IMR-90 (cell line): ENCODE measurements at regions not wholly inside any gene's neighbourhood (a gene's known extent, or its start where the extent isn't known, plus 50 kb on each side); places are given as distances from the start of the nearest gene placed in this dataset.

Experiments used
- ATAC-seq: fragments of 200-7000 bp; cut with Tn5 transposase; 2 replicates; pipeline ENCODE4 v1.9.1; 2020; ENCODE audit warnings: low read depth, mild to moderate bottlenecking, moderate library complexity
- BruUV-seq: library from RNA; stranded (reverse); fragments of 400-500 nt; replicated peaks from 2 replicates; lab custom pipeline; 2021; lab: Mats Ljungman, UMichigan
- CTCF ChIA-PET: fragments of 300-600 bp; formaldehyde crosslinking; extraction: SDS; loops from one replicate; lab custom pipeline; 2021; ENCODE audit warnings: antibody characterized with exemption; lab: Yijun Ruan, JAX
- POLR2A ChIA-PET: fragments of 300-600 bp; sonication (Branson Sonifier 250); formaldehyde crosslinking; loops from one replicate; lab custom pipeline; 2022; ENCODE audit warnings: antibody characterized with exemption; ENCODE audit not compliant: unreplicated experiment; lab: Charles Lee
- DNase-seq: peaks from one replicate; pipeline ENCODE4 v3.0.0; 2013
- H2AFZ ChIP-seq: replicated peaks from 2 replicates; pipeline ENCODE3; 2013; ENCODE audit warnings: low read length, mild to moderate bottlenecking; ENCODE audit not compliant: poor library complexity
- H2AK5ac ChIP-seq: 2 replicates; pipeline ENCODE4 v1.6.1; 2013; ENCODE audit warnings: low read depth, low read length, inconsistent platforms
- H2AK9ac ChIP-seq: replicated peaks from 2 replicates; pipeline ENCODE3; 2013; ENCODE audit warnings: mild to moderate bottlenecking, low read depth, low read length, moderate library complexity; ENCODE audit not compliant: poor library complexity
- H2BK120ac ChIP-seq: 2 replicates; pipeline ENCODE4 v1.6.1; 2013; ENCODE audit warnings: low read depth, low read length, inconsistent platforms
- H2BK15ac ChIP-seq: 3 replicates; pipeline ENCODE4 v1.6.1; 2013; ENCODE audit warnings: low read depth, low read length, inconsistent platforms
- H2BK20ac ChIP-seq: 2 replicates; pipeline ENCODE4 v1.6.1; 2013; ENCODE audit warnings: low read depth, mild to moderate bottlenecking, inconsistent platforms, low read length, moderate library complexity
- H2BK5ac ChIP-seq: 2 replicates; pipeline ENCODE4 v1.6.1; 2013; ENCODE audit warnings: mild to moderate bottlenecking, low read depth, low read length, inconsistent platforms; ENCODE audit not compliant: poor library complexity, severe bottlenecking
- H3K14ac ChIP-seq: replicated peaks from 2 replicates; pipeline ENCODE4 v1.6.1; 2013; ENCODE audit warnings: low read depth, low read length, inconsistent platforms
- H3K18ac ChIP-seq: 2 replicates; pipeline ENCODE4 v1.6.1; 2013; ENCODE audit warnings: low read depth, low read length, control low read depth
- H3K23ac ChIP-seq: 2 replicates; pipeline ENCODE4 v1.6.1; 2013; ENCODE audit warnings: low read depth, low read length, inconsistent platforms
- H3K27ac ChIP-seq: 2 replicates; pipeline ENCODE4 v1.5.1; 2013; ENCODE audit warnings: mild to moderate bottlenecking, control low read depth, low read length; ENCODE audit not compliant: insufficient read depth
- H3K27me3 ChIP-seq: 2 replicates; pipeline ENCODE4 v1.6.1; 2013; ENCODE audit warnings: low read length; ENCODE audit not compliant: control insufficient read depth, insufficient read depth
- H3K36me3 ChIP-seq: 2 replicates; pipeline ENCODE4 v1.6.1; 2013; ENCODE audit warnings: low read length, mixed read lengths; ENCODE audit not compliant: control insufficient read depth, insufficient read depth
- H3K4ac ChIP-seq: 2 replicates; pipeline ENCODE4 v1.6.1; 2013; ENCODE audit warnings: low read depth, low read length, inconsistent platforms
- H3K4me1 ChIP-seq: 2 replicates; pipeline ENCODE4 v1.6.1; 2013; ENCODE audit warnings: low read length, mixed read lengths; ENCODE audit not compliant: control insufficient read depth, insufficient read depth
- H3K4me2 ChIP-seq: 2 replicates; pipeline ENCODE4 v1.6.1; 2013; ENCODE audit warnings: low read depth, mild to moderate bottlenecking, control low read depth, low read length, moderate library complexity
- H3K4me3 ChIP-seq: 2 replicates; pipeline ENCODE4 v1.5.1; 2013; ENCODE audit warnings: low read depth, mild to moderate bottlenecking, control low read depth, low read length, moderate library complexity; ENCODE audit not compliant: insufficient read depth
- H3K56ac ChIP-seq: 2 replicates; pipeline ENCODE4 v1.6.1; 2013; ENCODE audit warnings: low read length, inconsistent platforms; ENCODE audit not compliant: insufficient read depth; ENCODE audit errors: extremely low read depth
- H3K79me1 ChIP-seq, 2 experiments: 2 replicates each; pipeline ENCODE4 v1.6.1; 2013; ENCODE audit warnings: low read length in 2 of 2, inconsistent platforms in 1 of 2, low read depth in 1 of 2
- H3K9ac ChIP-seq: 2 replicates; pipeline ENCODE4 v1.6.1; 2013; ENCODE audit warnings: low read depth, low read length, control low read depth
- H3K9me1 ChIP-seq: 2 replicates; pipeline ENCODE4 v1.6.1; 2013; ENCODE audit warnings: low read length, inconsistent platforms; ENCODE audit not compliant: insufficient read depth
- H3K9me3 ChIP-seq: 2 replicates; pipeline ENCODE4 v1.6.1; 2013; ENCODE audit warnings: low read length; ENCODE audit not compliant: control insufficient read depth, insufficient read depth
- H4K20me1 ChIP-seq: 2 replicates; pipeline ENCODE4 v1.6.1; 2013; ENCODE audit warnings: low read length, inconsistent platforms; ENCODE audit not compliant: insufficient read depth
- H4K5ac ChIP-seq: 2 replicates; pipeline ENCODE4 v1.6.1; 2013; ENCODE audit warnings: mild to moderate bottlenecking, low read depth, low read length, control low read depth
- H4K8ac ChIP-seq, 2 experiments: 2 replicates each; pipeline ENCODE4 v1.6.1; 2013; ENCODE audit warnings: low read depth in 2 of 2, low read length in 2 of 2, control low read depth in 1 of 2, inconsistent platforms in 1 of 2
- H4K91ac ChIP-seq: 2 replicates; pipeline ENCODE4 v1.6.1; 2013; ENCODE audit warnings: low read depth, low read length, inconsistent platforms; ENCODE audit not compliant: insufficient read depth
- BHLHE40 ChIP-seq: fragments of 150-350 bp; IDR thresholded peaks from 2 replicates; pipeline ENCODE4 v1.6.1; 2016; ENCODE audit warnings: mild to moderate bottlenecking, low read depth, low read length
- CHD1 ChIP-seq: IDR thresholded peaks from 2 replicates; pipeline ENCODE4 v1.6.1; 2012; ENCODE audit warnings: low read depth, low read length, improper control_type of control experiment
- FOS ChIP-seq: fragments of 150-350 bp; IDR thresholded peaks from 2 replicates; pipeline ENCODE4 v1.6.1; 2016; ENCODE audit warnings: low read depth, low read length
- MAZ ChIP-seq: IDR thresholded peaks from 2 replicates; pipeline ENCODE4 v1.6.1; 2012; ENCODE audit warnings: low read depth, mild to moderate bottlenecking, low read length, improper control_type of control experiment, moderate library complexity, borderline replicate concordance
- NFE2L2 ChIP-seq: fragments of 150-350 bp; IDR thresholded peaks from 2 replicates; pipeline ENCODE4 v1.6.1; 2016; ENCODE audit warnings: low read depth, mild to moderate bottlenecking, low read length
- POLR2A ChIP-seq: IDR thresholded peaks from 2 replicates; pipeline ENCODE4 v1.6.1; 2012; ENCODE audit warnings: mild to moderate bottlenecking, low read depth, low read length
- RAD21 ChIP-seq: IDR thresholded peaks from 2 replicates; pipeline ENCODE4 v1.6.1; 2012; ENCODE audit warnings: low read length, improper control_type of control experiment
- RFX5 ChIP-seq: IDR thresholded peaks from 2 replicates; pipeline ENCODE4 v1.8.0; 2012; ENCODE audit warnings: low read depth, mild to moderate bottlenecking, low read length, moderate library complexity
- SMC3 ChIP-seq: fragments of 150-350 bp; IDR thresholded peaks from 2 replicates; pipeline ENCODE4 v1.6.1; 2016; ENCODE audit warnings: low read depth, mild to moderate bottlenecking, antibody characterized with exemption, low read length, moderate library complexity
- USF2 ChIP-seq: fragments of 150-350 bp; IDR thresholded peaks from 2 replicates; pipeline ENCODE4 v1.6.1; 2017; ENCODE audit warnings: mild to moderate bottlenecking, antibody characterized with exemption, low read length, low read depth
- WGBS, 2 experiments: methylation state at CpG; one replicate each; pipeline versions ENCODE4 v1.1.5 to v1.1.7; 2013; ENCODE audit warnings: missing lambda C conversion rate in 2 of 2; ENCODE audit not compliant: insufficient read length in 1 of 2; ENCODE audit errors: extremely low coverage in 2 of 2; 5-methylcytosine and 5-hydroxymethylcytosine counted together
- dilution Hi-C: fragments of 300-500 bp; cut with HindIII; formaldehyde crosslinking; loops from one replicate; pipeline ENCODE4 v1.14.3; 2018; ENCODE audit warnings: low sequenced_read_pairs; ENCODE audit not compliant: unreplicated experiment
- in situ Hi-C: fragments of 300-500 bp; cut with MboI; formaldehyde crosslinking; loops from 3 replicates; pipeline ENCODE4 v1.14.3; 2019; ENCODE audit warnings: low sequenced_read_pairs, inconsistent platforms, mixed read lengths
- intact Hi-C: fragments of 100-400 bp; cut with micrococcal nuclease; formaldehyde crosslinking; loops from 2 replicates; pipeline ENCODE4 v1.10.0; 2022
- TF ChIP-seq, protein P1 (sequence below): fragments of 150-350 bp; IDR thresholded peaks from 2 replicates; pipeline ENCODE4 v1.6.1; 2016; ENCODE audit warnings: low read depth, mild to moderate bottlenecking, low read length, moderate library complexity, borderline replicate concordance
- TF ChIP-seq, protein P2 (sequence below): conservative IDR thresholded peaks from 2 replicates; pipeline ENCODE4 v1.5.1; 2012; ENCODE audit warnings: mild to moderate bottlenecking, low read depth, low read length, improper control_type of control experiment

- H3K56ac ChIP-seq = no peak overlapping the region
- no peaks in the 10 kb centered on the region for H3K36me3 ChIP-seq
- no peak overlapping the region for H3K4me3 ChIP-seq
- no peaks in the 10 kb centered on the region for H3K79me1 ChIP-seq
- H2BK20ac ChIP-seq = no peak overlapping the region
- DNase-seq (no peak), ATAC-seq (no peak)
- no peak for TF ChIP-seq BHLHE40
- no peak for TF ChIP-seq USF2
- TF ChIP-seq, protein P1, sequence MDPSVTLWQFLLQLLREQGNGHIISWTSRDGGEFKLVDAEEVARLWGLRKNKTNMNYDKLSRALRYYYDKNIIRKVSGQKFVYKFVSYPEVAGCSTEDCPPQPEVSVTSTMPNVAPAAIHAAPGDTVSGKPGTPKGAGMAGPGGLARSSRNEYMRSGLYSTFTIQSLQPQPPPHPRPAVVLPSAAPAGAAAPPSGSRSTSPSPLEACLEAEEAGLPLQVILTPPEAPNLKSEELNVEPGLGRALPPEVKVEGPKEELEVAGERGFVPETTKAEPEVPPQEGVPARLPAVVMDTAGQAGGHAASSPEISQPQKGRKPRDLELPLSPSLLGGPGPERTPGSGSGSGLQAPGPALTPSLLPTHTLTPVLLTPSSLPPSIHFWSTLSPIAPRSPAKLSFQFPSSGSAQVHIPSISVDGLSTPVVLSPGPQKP = no peak
- no peak for TF ChIP-seq POLR2A
- no peak for TF ChIP-seq RFX5
- no peak for TF ChIP-seq FOS
- no peak for TF ChIP-seq MAZ
- no peak for TF ChIP-seq CHD1
- no peak for TF ChIP-seq RAD21
- no peak for TF ChIP-seq SMC3
- TF ChIP-seq, protein P2, sequence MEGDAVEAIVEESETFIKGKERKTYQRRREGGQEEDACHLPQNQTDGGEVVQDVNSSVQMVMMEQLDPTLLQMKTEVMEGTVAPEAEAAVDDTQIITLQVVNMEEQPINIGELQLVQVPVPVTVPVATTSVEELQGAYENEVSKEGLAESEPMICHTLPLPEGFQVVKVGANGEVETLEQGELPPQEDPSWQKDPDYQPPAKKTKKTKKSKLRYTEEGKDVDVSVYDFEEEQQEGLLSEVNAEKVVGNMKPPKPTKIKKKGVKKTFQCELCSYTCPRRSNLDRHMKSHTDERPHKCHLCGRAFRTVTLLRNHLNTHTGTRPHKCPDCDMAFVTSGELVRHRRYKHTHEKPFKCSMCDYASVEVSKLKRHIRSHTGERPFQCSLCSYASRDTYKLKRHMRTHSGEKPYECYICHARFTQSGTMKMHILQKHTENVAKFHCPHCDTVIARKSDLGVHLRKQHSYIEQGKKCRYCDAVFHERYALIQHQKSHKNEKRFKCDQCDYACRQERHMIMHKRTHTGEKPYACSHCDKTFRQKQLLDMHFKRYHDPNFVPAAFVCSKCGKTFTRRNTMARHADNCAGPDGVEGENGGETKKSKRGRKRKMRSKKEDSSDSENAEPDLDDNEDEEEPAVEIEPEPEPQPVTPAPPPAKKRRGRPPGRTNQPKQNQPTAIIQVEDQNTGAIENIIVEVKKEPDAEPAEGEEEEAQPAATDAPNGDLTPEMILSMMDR = no peak
- TF ChIP-seq NFE2L2 = no peak
- no peak overlapping the region for H3K14ac ChIP-seq
- H2AFZ ChIP-seq = no peak overlapping the region
- no peak overlapping the region for H2BK120ac ChIP-seq
- H3K9ac ChIP-seq = no peak overlapping the region
- H4K8ac ChIP-seq = no peak overlapping the region
- CTCF ChIA-PET = no interaction called here
- no peaks in the 10 kb centered on the region for H3K9me1 ChIP-seq
- intact Hi-C loops (no loop called here), in situ Hi-C loops (no loop called here), dilution Hi-C loops (no loop called here)
- H3K18ac ChIP-seq = no peak overlapping the region
- H3K27me3 ChIP-seq = no peaks in the 10 kb centered on the region
- BruUV-seq = no TSS peak
- no peak overlapping the region for H4K5ac ChIP-seq
- H4K20me1 ChIP-seq = no peaks in the 10 kb centered on the region
- WGBS, 2 experiments = 51% methylated on average over 2 of the region's 2 CpGs; no CpG with 5 or more reads in 1 of the 2 experiments
- H2BK5ac ChIP-seq = no peak overlapping the region
- POLR2A ChIA-PET = no interaction called here
- no peak overlapping the region for H3K23ac ChIP-seq
- H3K4ac ChIP-seq = no peak overlapping the region
- no peak overlapping the region for H3K27ac ChIP-seq
- H2BK15ac ChIP-seq = no peak overlapping the region
- H4K91ac ChIP-seq = no peak overlapping the region
- no peak overlapping the region for H2AK9ac ChIP-seq
- no peak overlapping the region for H3K4me2 ChIP-seq
- H3K4me1 ChIP-seq = no peaks in the 10 kb centered on the region
- H3K9me3 ChIP-seq = no peaks in the 10 kb centered on the region; the same call in 1 of the 2 replicates
- no peak overlapping the region for H2AK5ac ChIP-seq
Observed at GRCh38 chr4:160716551-160716950, 1447.2 kb downstream of the FSTL5 start.
